GM23338 (cell line): ENCODE measurements at regions not wholly inside any gene's neighbourhood (a gene's known extent, or its start where the extent isn't known, plus 50 kb on each side); places are given as distances from the start of the nearest gene placed in this dataset.

ENCODE experiments used
- ATAC-seq: fragments of 200-7000 bp; cut with Tn5 transposase; 3 replicates; pipeline ENCODE4 v1.9.1; 2020
- DNase-seq: peaks from one replicate; pipeline ENCODE4 v3.0.0-alpha.2; 2015; ENCODE audit warnings: low spot score
- H2AFZ ChIP-seq: fragments of 200-600 bp; sonication (generic); 2 replicates; pipeline ENCODE4 v1.8.0; 2016; ENCODE audit warnings: antibody characterized with exemption, mild to moderate bottlenecking, moderate library complexity
- H3F3A ChIP-seq: fragments of 200-600 bp; sonication (generic); replicated peaks from 2 replicates; pipeline ENCODE4 v1.8.0; 2017; ENCODE audit warnings: antibody characterized with exemption, mixed run types, low read depth
- H3K27ac ChIP-seq: fragments of 200-600 bp; sonication (generic); 2 replicates; pipeline ENCODE4 v1.6.1; 2016; ENCODE audit warnings: low read depth
- H3K27me3 ChIP-seq: fragments of 200-600 bp; sonication (generic); 2 replicates; pipeline ENCODE4 v1.8.0; 2016; ENCODE audit warnings: mild to moderate bottlenecking, mixed run types, moderate library complexity; ENCODE audit not compliant: insufficient read depth
- H3K36me3 ChIP-seq: fragments of 200-600 bp; sonication (generic); 2 replicates; pipeline ENCODE4 v1.8.0; 2016; ENCODE audit warnings: mild to moderate bottlenecking; ENCODE audit not compliant: insufficient read depth
- H3K4me1 ChIP-seq: fragments of 200-600 bp; sonication (generic); 2 replicates; pipeline ENCODE4 v1.8.0; 2016; ENCODE audit warnings: mild to moderate bottlenecking, moderate library complexity; ENCODE audit not compliant: insufficient read depth
- H3K4me2 ChIP-seq: fragments of 200-600 bp; sonication (generic); 2 replicates; pipeline ENCODE4 v1.7.1; 2017; ENCODE audit warnings: mixed run types
- H3K4me3 ChIP-seq: fragments of 200-600 bp; sonication (generic); 2 replicates; pipeline ENCODE4 v1.6.1; 2016; ENCODE audit warnings: mixed run types
- H3K79me2 ChIP-seq: fragments of 200-600 bp; sonication (generic); replicated peaks from 2 replicates; pipeline ENCODE4 v1.8.0; 2017; ENCODE audit warnings: mild to moderate bottlenecking; ENCODE audit not compliant: insufficient read depth
- H3K9me2 ChIP-seq: fragments of 200-600 bp; sonication (generic); 2 replicates; pipeline ENCODE4 v1.8.0; 2017; ENCODE audit not compliant: insufficient read depth
- H4K20me1 ChIP-seq: fragments of 200-600 bp; sonication (generic); replicated peaks from 2 replicates; pipeline ENCODE4 v1.8.0; 2017; ENCODE audit warnings: mild to moderate bottlenecking; ENCODE audit not compliant: insufficient read depth
- H3K27ac Mint-ChIP-seq: 2 replicates; pipeline ENCODE4 v1.8.0; 2020; ENCODE audit warnings: inconsistent platforms, mild to moderate bottlenecking, moderate library complexity, mixed read lengths
- H3K27me3 Mint-ChIP-seq: 3 replicates; pipeline ENCODE4 v1.8.0; 2022; ENCODE audit warnings: low read depth, mild to moderate bottlenecking, moderate library complexity, mixed read lengths, inconsistent platforms; ENCODE audit not compliant: insufficient read depth, poor library complexity
- H3K36me3 Mint-ChIP-seq: 3 replicates; pipeline ENCODE4 v1.8.0; 2021; ENCODE audit warnings: low read depth, mild to moderate bottlenecking, inconsistent platforms, moderate library complexity, mixed read lengths
- H3K4me1 Mint-ChIP-seq: 3 replicates; pipeline ENCODE4 v1.8.0; 2020; ENCODE audit warnings: mild to moderate bottlenecking, inconsistent platforms, mixed read lengths
- H3K4me3 Mint-ChIP-seq: 3 replicates; pipeline ENCODE4 v1.8.0; 2021; ENCODE audit warnings: moderate library complexity, mild to moderate bottlenecking, inconsistent platforms, mixed read lengths
- H3K9me3 Mint-ChIP-seq: 3 replicates; pipeline ENCODE4 v1.8.0; 2020; ENCODE audit warnings: moderate library complexity, mild to moderate bottlenecking, inconsistent platforms, mixed read lengths
- CREB1 ChIP-seq: fragments of 250-450 bp; sonication (Bioruptor Pico); IDR thresholded peaks from 2 replicates; pipeline ENCODE4 v1.5.0; 2020; ENCODE audit warnings: low read depth, mild to moderate bottlenecking, moderate library complexity
- CTCF ChIP-seq, 2 experiments: fragments of 200-600 bp in 1 of 2; sonication (generic) in 1 of 2; conservative IDR thresholded peaks; 2 replicates each; pipeline versions ENCODE4 v1.5.1 to v1.6.1; 2016 to 2017; ENCODE audit warnings: antibody characterized with exemption in 2 of 2, low read depth in 2 of 2, mild to moderate bottlenecking in 2 of 2, moderate library complexity in 1 of 2
- ETS1 ChIP-seq: IDR thresholded peaks from 2 replicates; pipeline ENCODE4 v1.6.1; 2016; ENCODE audit warnings: antibody characterized with exemption
- EZH2 ChIP-seq: fragments of 200-600 bp; sonication (generic); IDR thresholded peaks from one replicate; pipeline ENCODE4 v1.8.0; 2017; ENCODE audit warnings: antibody characterized with exemption, mild to moderate bottlenecking, low read depth; ENCODE audit not compliant: unreplicated experiment
- EZH2phosphoT487 ChIP-seq: fragments of 200-600 bp; sonication (generic); IDR thresholded peaks from one replicate; pipeline ENCODE4 v1.8.1; 2018; ENCODE audit warnings: antibody characterized with exemption; ENCODE audit not compliant: unreplicated experiment
- JUNB ChIP-seq: IDR thresholded peaks from one replicate; pipeline ENCODE4 v1.6.1; 2016; ENCODE audit warnings: antibody characterized with exemption; ENCODE audit not compliant: unreplicated experiment
- NANOG ChIP-seq: IDR thresholded peaks from 2 replicates; pipeline ENCODE4 v1.6.1; 2016; ENCODE audit warnings: antibody characterized with exemption, borderline replicate concordance
- POLR2AphosphoS5 ChIP-seq: IDR thresholded peaks from 2 replicates; pipeline ENCODE4 v1.6.1; 2016; ENCODE audit warnings: antibody characterized with exemption, low read depth
- STAT1 ChIP-seq: IDR thresholded peaks from one replicate; pipeline ENCODE4 v1.6.1; 2016; ENCODE audit warnings: antibody characterized with exemption; ENCODE audit not compliant: unreplicated experiment
- ZNF114 ChIP-seq: fragments of 250-450 bp; sonication (Bioruptor Pico); IDR thresholded peaks from 2 replicates; pipeline ENCODE4 v1.5.0; 2020; ENCODE audit warnings: mild to moderate bottlenecking, moderate library complexity
- ZNF331 ChIP-seq: fragments of 250-450 bp; sonication (Bioruptor Pico); IDR thresholded peaks from 2 replicates; pipeline ENCODE4 v1.5.0; 2020; ENCODE audit warnings: low read depth, mild to moderate bottlenecking, moderate library complexity
- ZNF462 ChIP-seq: fragments of 250-450 bp; sonication (Bioruptor Pico); IDR thresholded peaks from 2 replicates; pipeline ENCODE4 v1.5.0; 2020; ENCODE audit warnings: mild to moderate bottlenecking, moderate library complexity
- TF ChIP-seq, protein P1 (sequence below): IDR thresholded peaks from one replicate; pipeline ENCODE4 v1.6.1; 2018; ENCODE audit warnings: antibody characterized with exemption; ENCODE audit not compliant: unreplicated experiment

DNA sequence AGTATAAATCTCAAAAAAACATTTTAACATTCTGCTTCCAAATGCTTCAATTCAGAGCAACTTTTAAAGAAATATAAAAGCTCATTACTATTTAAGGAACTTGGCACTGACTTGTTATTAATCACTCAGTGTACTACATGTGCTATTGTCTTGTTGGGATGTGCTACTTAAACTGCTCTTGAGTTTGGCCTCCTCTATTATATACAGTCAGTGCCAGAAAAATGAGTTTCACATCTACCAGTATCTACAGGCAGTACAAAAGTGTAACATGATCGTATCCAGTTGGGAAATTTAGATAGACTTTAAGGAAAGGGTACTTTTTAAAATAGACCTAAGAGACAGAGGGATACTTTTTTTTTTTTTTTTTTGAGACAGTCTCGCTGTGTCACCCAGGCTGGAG is 627.3 kb upstream of the SLC35B3 start:
- Histone ChIP-seq H2AFZ (no peak overlapping the region; the same call in 1 of the 2 replicates), H3K27me3 (no peaks in the 10 kb centered on the region), H3K36me3 (no peaks in the 10 kb centered on the region), H3K27ac (no peak overlapping the region), H3K4me1 (no peaks in the 10 kb centered on the region), H3K4me2 (no peak overlapping the region), H4K20me1 (no peaks in the 10 kb centered on the region), H3K4me3 (no peak overlapping the region), H3K9me2 (no peaks in the 10 kb centered on the region), H3K79me2 (no peaks in the 10 kb centered on the region), H3F3A (no peaks in the 10 kb centered on the region)
- TF ChIP-seq JUNB (no peak), CREB1 (no peak), EZH2 (no peak), CTCF (conservative IDR thresholded peaks at IDR 0.05; ENCODE audit: low read depth in 2 of 2) (no peak), POLR2AphosphoS5 (no peak), ETS1 (no peak), EZH2phosphoT487 (no peak), ZNF462 (CRISPR knock-in tag) (no peak), NANOG (no peak), ZNF114 (CRISPR knock-in tag) (no peak), ZNF331 (CRISPR knock-in tag) (no peak), STAT1 (no peak)
- TF ChIP-seq, protein P1, sequence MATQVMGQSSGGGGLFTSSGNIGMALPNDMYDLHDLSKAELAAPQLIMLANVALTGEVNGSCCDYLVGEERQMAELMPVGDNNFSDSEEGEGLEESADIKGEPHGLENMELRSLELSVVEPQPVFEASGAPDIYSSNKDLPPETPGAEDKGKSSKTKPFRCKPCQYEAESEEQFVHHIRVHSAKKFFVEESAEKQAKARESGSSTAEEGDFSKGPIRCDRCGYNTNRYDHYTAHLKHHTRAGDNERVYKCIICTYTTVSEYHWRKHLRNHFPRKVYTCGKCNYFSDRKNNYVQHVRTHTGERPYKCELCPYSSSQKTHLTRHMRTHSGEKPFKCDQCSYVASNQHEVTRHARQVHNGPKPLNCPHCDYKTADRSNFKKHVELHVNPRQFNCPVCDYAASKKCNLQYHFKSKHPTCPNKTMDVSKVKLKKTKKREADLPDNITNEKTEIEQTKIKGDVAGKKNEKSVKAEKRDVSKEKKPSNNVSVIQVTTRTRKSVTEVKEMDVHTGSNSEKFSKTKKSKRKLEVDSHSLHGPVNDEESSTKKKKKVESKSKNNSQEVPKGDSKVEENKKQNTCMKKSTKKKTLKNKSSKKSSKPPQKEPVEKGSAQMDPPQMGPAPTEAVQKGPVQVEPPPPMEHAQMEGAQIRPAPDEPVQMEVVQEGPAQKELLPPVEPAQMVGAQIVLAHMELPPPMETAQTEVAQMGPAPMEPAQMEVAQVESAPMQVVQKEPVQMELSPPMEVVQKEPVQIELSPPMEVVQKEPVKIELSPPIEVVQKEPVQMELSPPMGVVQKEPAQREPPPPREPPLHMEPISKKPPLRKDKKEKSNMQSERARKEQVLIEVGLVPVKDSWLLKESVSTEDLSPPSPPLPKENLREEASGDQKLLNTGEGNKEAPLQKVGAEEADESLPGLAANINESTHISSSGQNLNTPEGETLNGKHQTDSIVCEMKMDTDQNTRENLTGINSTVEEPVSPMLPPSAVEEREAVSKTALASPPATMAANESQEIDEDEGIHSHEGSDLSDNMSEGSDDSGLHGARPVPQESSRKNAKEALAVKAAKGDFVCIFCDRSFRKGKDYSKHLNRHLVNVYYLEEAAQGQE, result no peak
- no peaks in the 10 kb centered on the region for H3K4me1 Mint-ChIP-seq
- H3K36me3 Mint-ChIP-seq, result no peaks in the 10 kb centered on the region
- no peak overlapping the region for H3K4me3 Mint-ChIP-seq
- H3K27ac Mint-ChIP-seq, result no peak overlapping the region; the same call in 1 of the 2 replicates
- H3K9me3 Mint-ChIP-seq, result no peaks in the 10 kb centered on the region; the same call in 2 of the 3 replicates
- DNase-seq (no peak), ATAC-seq (no peak)
- peaks cover 1% of the 10 kb centered on the region for H3K27me3 Mint-ChIP-seq
